ENCODE measurements at regions not wholly inside any gene's neighbourhood (a gene's known extent, or its start where the extent isn't known, plus 50 kb on each side); places are given as distances from the start of the nearest gene placed in this dataset.

DNA sequence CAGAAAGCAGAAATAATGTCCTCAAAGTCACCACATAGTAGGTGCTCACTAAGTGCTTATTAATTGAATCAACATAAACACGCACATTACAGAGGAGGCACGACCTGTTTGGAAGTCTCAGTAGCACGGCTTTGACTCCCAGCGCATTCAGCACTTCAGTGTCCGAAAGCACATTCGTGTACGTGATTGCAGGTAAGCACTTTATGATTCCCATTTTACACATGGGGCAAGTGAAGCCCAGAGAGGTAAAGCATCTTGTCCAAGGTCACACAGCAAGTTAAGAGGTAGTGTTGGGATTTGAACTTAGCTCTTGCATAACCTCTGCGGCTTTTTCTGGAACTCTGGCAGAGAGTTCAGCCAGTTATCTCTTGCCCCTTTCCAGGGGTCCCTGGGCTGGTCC is 85.2 kb upstream of the WNT4 start:
- TF ChIP-seq CTCF (IDR thresholded peaks at IDR 0.05): no peak
- TF ChIP-seq POLR2A (IDR thresholded peaks at IDR 0.05): no peak
- no peak for TF ChIP-seq POLR2AphosphoS5 (IDR thresholded peaks at IDR 0.05)
